Neural crest cell (in vitro differentiated cells): ENCODE measurements at regions not wholly inside any gene's neighbourhood (a gene's known extent, or its start where the extent isn't known, plus 50 kb on each side); places are given as distances from the start of the nearest gene placed in this dataset.

ENCODE experiments used
- DNase-seq: peaks from one replicate; pipeline ENCODE4 v3.0.0; 2021; ENCODE audit warnings: low read depth, mixed read lengths, low spot score
- H3K27ac Mint-ChIP-seq: one replicate; pipeline ENCODE4 v1.8.0; 2021; ENCODE audit warnings: mild to moderate bottlenecking, mixed read lengths; ENCODE audit not compliant: unreplicated experiment
- H3K27me3 Mint-ChIP-seq: 2 replicates; pipeline ENCODE4 v1.8.0; 2021; ENCODE audit warnings: low read depth, mild to moderate bottlenecking, mixed read lengths
- H3K36me3 Mint-ChIP-seq: 2 replicates; pipeline ENCODE4 v1.8.0; 2021; ENCODE audit warnings: low read depth, mild to moderate bottlenecking, mixed read lengths
- H3K4me1 Mint-ChIP-seq: 2 replicates; pipeline ENCODE4 v1.8.0; 2021; ENCODE audit warnings: mixed read lengths
- H3K4me3 Mint-ChIP-seq: one replicate; pipeline ENCODE4 v1.8.0; 2021; ENCODE audit warnings: mild to moderate bottlenecking, mixed read lengths
- H3K9me3 Mint-ChIP-seq: 2 replicates; pipeline ENCODE4 v1.8.0; 2021; ENCODE audit warnings: mixed read lengths
- CTCF ChIP-seq: fragments of 200-600 bp; sonication (generic); conservative IDR thresholded peaks from 2 replicates; pipeline ENCODE4 v1.5.0; 2021; ENCODE audit warnings: antibody characterized with exemption, mild to moderate bottlenecking

- DNase-seq, result no peak
- H3K4me3 Mint-ChIP-seq, result no peak overlapping the region
- H3K27ac Mint-ChIP-seq, result no peak overlapping the region
- no peaks in the 10 kb centered on the region for H3K36me3 Mint-ChIP-seq
- TF ChIP-seq CTCF, result no peak
- H3K4me1 Mint-ChIP-seq, result peaks cover 24% of the 10 kb centered on the region
- H3K27me3 Mint-ChIP-seq, result peaks cover 24% of the 10 kb centered on the region
- no peaks in the 10 kb centered on the region for H3K9me3 Mint-ChIP-seq
These were observed 150.1 kb downstream of the IRF8 start for GRCh38 chr16:86048882-86049585.

GRCh38 chr16:86049641-86050040 lies 150.7 kb downstream of the IRF8 start:
- H3K27me3 Mint-ChIP-seq, result peaks cover 23% of the 10 kb centered on the region
- DNase-seq, result no peak

GRCh38 chr16:86050111-86050510 lies 151.1 kb downstream of the IRF8 start:
- no peak for DNase-seq
- TF ChIP-seq CTCF, result no peak
- Mint-ChIP-seq H3K27me3 (peaks cover 27% of the 10 kb centered on the region), H3K9me3 (no peaks in the 10 kb centered on the region), H3K4me3 (no peak overlapping the region), H3K27ac (no peak overlapping the region), H3K36me3 (no peaks in the 10 kb centered on the region), H3K4me1 (peaks cover 24% of the 10 kb centered on the region)

More at GRCh38 chr16:86049641-86050040, 150.7 kb downstream of the IRF8 start:
- Mint-ChIP-seq H3K36me3 (no peaks in the 10 kb centered on the region), H3K4me1 (peaks cover 24% of the 10 kb centered on the region), H3K9me3 (no peaks in the 10 kb centered on the region), H3K27ac (no peak overlapping the region), H3K4me3 (no peak overlapping the region)
- no peak for TF ChIP-seq CTCF

GRCh38 chr16:86050591-86051367 lies 151.8 kb downstream of the IRF8 start:
- H3K4me3 Mint-ChIP-seq, result no peak overlapping the region
- peaks cover 24% of the 10 kb centered on the region for H3K4me1 Mint-ChIP-seq
- no peak for DNase-seq
- H3K36me3 Mint-ChIP-seq, result no peaks in the 10 kb centered on the region
- TF ChIP-seq CTCF, result no peak
- peaks cover 28% of the 10 kb centered on the region for H3K27me3 Mint-ChIP-seq
- H3K27ac Mint-ChIP-seq, result no peak overlapping the region
- no peaks in the 10 kb centered on the region for H3K9me3 Mint-ChIP-seq

- DNase-seq, result no peak
- Mint-ChIP-seq H3K36me3 (no peaks in the 10 kb centered on the region), H3K4me3 (no peak overlapping the region), H3K9me3 (no peaks in the 10 kb centered on the region), H3K4me1 (peaks cover 19% of the 10 kb centered on the region), H3K27me3 (peaks cover 25% of the 10 kb centered on the region), H3K27ac (no peak overlapping the region)
- TF ChIP-seq CTCF, result no peak
These were observed 152.6 kb downstream of the IRF8 start for GRCh38 chr16:86051368-86052114.
